DOHH2 (cell line): ENCODE measurements at regions not wholly inside any gene's neighbourhood (a gene's known extent, or its start where the extent isn't known, plus 50 kb on each side); places are given as distances from the start of the nearest gene placed in this dataset.

ENCODE experiments used
- H3F3A ChIP-seq: fragments of 200-600 bp; sonication (generic), shearing (Covaris generic); 2 replicates; pipeline ENCODE4 v1.6.0; 2016; ENCODE audit warnings: antibody characterized with exemption, mild to moderate bottlenecking; ENCODE audit not compliant: control insufficient read depth, insufficient read depth
- H3K27ac ChIP-seq: fragments of 200-600 bp; sonication (generic); 2 replicates; pipeline ENCODE4 v1.5.1; 2014; ENCODE audit warnings: low read depth, mild to moderate bottlenecking, low read length, moderate library complexity
- H3K27me3 ChIP-seq: fragments of 200-600 bp; sonication (generic); 2 replicates; pipeline ENCODE4 v1.6.1; 2014; ENCODE audit warnings: mild to moderate bottlenecking, low read length, mixed read lengths; ENCODE audit not compliant: control insufficient read depth
- H3K36me3 ChIP-seq: fragments of 200-600 bp; sonication (generic); 2 replicates; pipeline ENCODE4 v1.6.1; 2014; ENCODE audit warnings: mild to moderate bottlenecking, low read length, moderate library complexity, mixed read lengths; ENCODE audit not compliant: control insufficient read depth
- H3K4me1 ChIP-seq: fragments of 200-600 bp; sonication (generic); 2 replicates; pipeline ENCODE4 v1.6.1; 2014; ENCODE audit warnings: mild to moderate bottlenecking, low read length, mixed read lengths; ENCODE audit not compliant: control insufficient read depth
- H3K4me2 ChIP-seq: fragments of 200-600 bp; sonication (generic); 2 replicates; pipeline ENCODE4 v1.6.0; 2014; ENCODE audit warnings: mild to moderate bottlenecking, low read length, moderate library complexity
- H3K4me3 ChIP-seq: fragments of 200-600 bp; sonication (generic); 2 replicates; pipeline ENCODE4 v1.5.1; 2014; ENCODE audit warnings: mild to moderate bottlenecking, low read length, mixed read lengths
- H3K79me2 ChIP-seq: fragments of 200-600 bp; sonication (generic); 2 replicates; pipeline ENCODE4 v1.6.1; 2014; ENCODE audit warnings: mild to moderate bottlenecking, low read length, mixed read lengths; ENCODE audit not compliant: control insufficient read depth
- H3K9me2 ChIP-seq: fragments of 200-600 bp; sonication (generic); replicated peaks from 2 replicates; pipeline ENCODE4 v1.6.1; 2014; ENCODE audit warnings: mild to moderate bottlenecking, low read length, mixed read lengths; ENCODE audit not compliant: control insufficient read depth
- H3K9me3 ChIP-seq: fragments of 200-600 bp; sonication (generic); 2 replicates; pipeline ENCODE4 v1.6.1; 2014; ENCODE audit warnings: antibody characterized with exemption, low read length, mixed read lengths; ENCODE audit not compliant: control insufficient read depth, insufficient read depth
- H4K20me1 ChIP-seq: fragments of 200-600 bp; sonication (generic); 2 replicates; pipeline ENCODE4 v1.6.0; 2014; ENCODE audit warnings: low read depth, mild to moderate bottlenecking, antibody characterized with exemption, low read length, moderate library complexity; ENCODE audit not compliant: control insufficient read depth, insufficient read depth
- EZH2phosphoT487 ChIP-seq: fragments of 200-600 bp; sonication (generic); IDR thresholded peaks from 2 replicates; pipeline ENCODE4 v1.6.1; 2017; ENCODE audit warnings: borderline replicate concordance, mild to moderate bottlenecking, antibody characterized with exemption, low read length, moderate library complexity, mixed read lengths
- TF ChIP-seq, protein P1 (sequence below): fragments of 200-600 bp; sonication (generic); IDR thresholded peaks from one replicate; pipeline ENCODE4 v1.5.1; 2014; ENCODE audit warnings: antibody characterized with exemption, mild to moderate bottlenecking, low read depth, low read length; ENCODE audit not compliant: poor library complexity, severe bottlenecking

DNA sequence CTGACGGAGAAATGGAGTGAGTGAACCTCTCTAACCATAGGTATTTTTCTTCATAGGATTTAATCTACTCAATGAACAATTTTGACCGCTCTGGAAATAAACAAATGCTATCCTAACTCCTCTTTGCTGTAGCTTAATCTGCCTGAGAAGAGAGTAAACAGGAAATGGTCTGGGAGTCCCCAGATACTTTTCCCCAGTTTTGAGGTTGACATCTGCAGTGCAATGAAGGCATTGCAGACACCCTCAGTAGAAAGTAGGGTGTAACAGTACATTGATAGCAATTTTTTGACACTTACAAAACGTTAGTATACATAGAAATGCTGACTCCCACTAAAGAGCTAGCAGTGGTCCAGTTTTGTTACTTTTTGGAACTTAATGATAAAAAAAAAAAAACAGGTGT, 495.9 kb upstream of the FAM241A start:
- Histone ChIP-seq H3K79me2 (no peaks in the 10 kb centered on the region), H3K4me3 (no peak overlapping the region)
- TF ChIP-seq, protein P1, sequence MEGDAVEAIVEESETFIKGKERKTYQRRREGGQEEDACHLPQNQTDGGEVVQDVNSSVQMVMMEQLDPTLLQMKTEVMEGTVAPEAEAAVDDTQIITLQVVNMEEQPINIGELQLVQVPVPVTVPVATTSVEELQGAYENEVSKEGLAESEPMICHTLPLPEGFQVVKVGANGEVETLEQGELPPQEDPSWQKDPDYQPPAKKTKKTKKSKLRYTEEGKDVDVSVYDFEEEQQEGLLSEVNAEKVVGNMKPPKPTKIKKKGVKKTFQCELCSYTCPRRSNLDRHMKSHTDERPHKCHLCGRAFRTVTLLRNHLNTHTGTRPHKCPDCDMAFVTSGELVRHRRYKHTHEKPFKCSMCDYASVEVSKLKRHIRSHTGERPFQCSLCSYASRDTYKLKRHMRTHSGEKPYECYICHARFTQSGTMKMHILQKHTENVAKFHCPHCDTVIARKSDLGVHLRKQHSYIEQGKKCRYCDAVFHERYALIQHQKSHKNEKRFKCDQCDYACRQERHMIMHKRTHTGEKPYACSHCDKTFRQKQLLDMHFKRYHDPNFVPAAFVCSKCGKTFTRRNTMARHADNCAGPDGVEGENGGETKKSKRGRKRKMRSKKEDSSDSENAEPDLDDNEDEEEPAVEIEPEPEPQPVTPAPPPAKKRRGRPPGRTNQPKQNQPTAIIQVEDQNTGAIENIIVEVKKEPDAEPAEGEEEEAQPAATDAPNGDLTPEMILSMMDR: no peak
- no peak for TF ChIP-seq EZH2phosphoT487

DNA sequence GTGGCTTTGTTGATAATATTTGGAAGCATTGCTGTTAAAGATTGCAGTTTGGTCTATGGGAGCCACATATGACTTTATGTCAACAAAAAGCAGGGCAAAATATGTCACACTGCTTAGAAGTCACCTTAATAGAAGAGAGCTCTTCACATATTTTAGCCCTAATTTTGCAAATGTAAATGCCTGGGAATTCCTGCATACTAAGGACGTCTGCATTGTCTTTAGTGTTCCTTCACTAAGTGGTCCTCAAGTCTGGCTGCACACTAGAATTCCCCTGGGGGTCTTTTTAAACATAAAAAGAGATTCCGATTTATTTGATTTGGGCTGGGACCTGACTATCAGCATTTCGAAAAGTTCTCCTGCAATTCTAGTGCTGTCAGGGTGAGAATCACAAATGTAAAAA, 495.1 kb upstream of the FAM241A start:
- TF ChIP-seq, protein P1: no peak
- TF ChIP-seq EZH2phosphoT487: no peak
- Histone ChIP-seq H3F3A (no peaks in the 10 kb centered on the region), H3K9me2 (no peaks in the 10 kb centered on the region), H3K4me3 (no peak overlapping the region), H3K36me3 (no peaks in the 10 kb centered on the region), H3K79me2 (no peaks in the 10 kb centered on the region), H3K27me3 (no peaks in the 10 kb centered on the region), H4K20me1 (no peaks in the 10 kb centered on the region), H3K9me3 (no peaks in the 10 kb centered on the region), H3K4me1 (peaks cover 7% of the 10 kb centered on the region), H3K27ac (no peak overlapping the region), H3K4me2 (no peak overlapping the region)

More for the DNA sequence above, 495.9 kb upstream of the FAM241A start:
- no peaks in the 10 kb centered on the region for H3K36me3 ChIP-seq
- no peaks in the 10 kb centered on the region for H3F3A ChIP-seq
- H3K9me3 ChIP-seq: no peaks in the 10 kb centered on the region
- peaks cover 7% of the 10 kb centered on the region for H3K4me1 ChIP-seq
- H3K27me3 ChIP-seq: no peaks in the 10 kb centered on the region
- H3K27ac ChIP-seq: no peak overlapping the region
- no peaks in the 10 kb centered on the region for H3K9me2 ChIP-seq
- H3K4me2 ChIP-seq: peak overlapping the region; percentile 4; the same call in 1 of the 2 replicates
- no peaks in the 10 kb centered on the region for H4K20me1 ChIP-seq

DNA sequence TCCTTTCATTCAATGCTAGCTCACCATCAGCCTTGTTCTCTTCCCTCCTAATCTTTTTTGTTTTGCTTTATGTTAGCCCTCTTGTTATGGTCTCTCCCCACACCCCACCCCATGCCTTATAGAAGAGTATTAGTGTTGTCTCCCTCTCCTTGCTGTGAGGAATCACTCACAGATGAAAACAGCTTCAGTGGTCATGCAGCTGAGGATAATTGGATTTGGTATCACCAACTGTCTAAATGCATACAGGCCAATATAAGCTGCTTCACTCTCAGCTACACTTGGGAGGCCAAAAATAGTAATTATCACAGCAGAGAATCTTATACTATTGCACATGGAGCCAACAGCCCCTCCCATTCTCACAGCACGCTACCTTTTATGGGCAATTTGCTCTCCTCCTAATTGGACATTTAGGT, 494.6 kb upstream of the FAM241A start:
- no peak overlapping the region for H3K4me3 ChIP-seq
- H3K9me3 ChIP-seq: no peaks in the 10 kb centered on the region

More for the DNA sequence above, 494.6 kb upstream of the FAM241A start:
- H3K4me1 ChIP-seq: peaks cover 7% of the 10 kb centered on the region
- no peaks in the 10 kb centered on the region for H3K36me3 ChIP-seq
- H4K20me1 ChIP-seq: no peaks in the 10 kb centered on the region
- H3K27ac ChIP-seq: no peak overlapping the region
- H3F3A ChIP-seq: no peaks in the 10 kb centered on the region
- H3K9me2 ChIP-seq: no peaks in the 10 kb centered on the region
- no peaks in the 10 kb centered on the region for H3K79me2 ChIP-seq
- no peak overlapping the region for H3K4me2 ChIP-seq
- no peaks in the 10 kb centered on the region for H3K27me3 ChIP-seq
- no peak for TF ChIP-seq EZH2phosphoT487
- TF ChIP-seq, protein P1: no peak
